HG02798 (cell line): ENCODE measurements at regions not wholly inside any gene's neighbourhood (a gene's known extent, or its start where the extent isn't known, plus 50 kb on each side); places are given as distances from the start of the nearest gene placed in this dataset.

ENCODE experiments used
- ATAC-seq: cut with Tn5 transposase; IDR thresholded peaks from one replicate; pipeline ENCODE4 v1.9.1; 2021; ENCODE audit warnings: mild to moderate bottlenecking; ENCODE audit not compliant: unreplicated experiment, poor library complexity

- no peak for ATAC-seq
Measured at GRCh38 chr2:172229125-172229524, 126.4 kb upstream of the DLX2 start.

- no peak for ATAC-seq
Measured at GRCh38 chr2:172230332-172230888, 127.7 kb upstream of the DLX2 start.

- no peak for ATAC-seq
Measured at GRCh38 chr2:172230889-172231401, 128.2 kb upstream of the DLX2 start.

GRCh38 chr2:172231508-172231907 is 128.8 kb upstream of the DLX2 start:
- no peak for ATAC-seq

- no peak for ATAC-seq
Measured at GRCh38 chr2:172232708-172233396, 130.2 kb upstream of the DLX2 start.

- no peak for ATAC-seq
Measured at GRCh38 chr2:172233987-172234715, 131.5 kb upstream of the DLX2 start.

- ATAC-seq: no peak
Measured at GRCh38 chr2:172234716-172235691, 132.3 kb upstream of the DLX2 start.

GRCh38 chr2:172239944-172240590 is 137.4 kb upstream of the DLX2 start:
- ATAC-seq: no peak

- no peak for ATAC-seq
Measured at GRCh38 chr2:172241222-172241621, 138.5 kb upstream of the DLX2 start.

- ATAC-seq: no peak
Measured at GRCh38 chr2:172242471-172242870, 139.8 kb upstream of the DLX2 start.

GRCh38 chr2:172242961-172243360 is 140.3 kb upstream of the DLX2 start:
- ATAC-seq: no peak

- no peak for ATAC-seq
Measured at GRCh38 chr2:172244419-172245130, 141.9 kb upstream of the DLX2 start.

- ATAC-seq: no peak
Measured at GRCh38 chr2:172246649-172247048, 143.9 kb upstream of the DLX2 start.

- no peak for ATAC-seq
Measured at GRCh38 chr2:172247203-172247602, 144.5 kb upstream of the DLX2 start.

GRCh38 chr2:172248381-172248780 is 145.7 kb upstream of the DLX2 start:
- ATAC-seq: no peak

- ATAC-seq: no peak
Measured at GRCh38 chr2:172248785-172249187, 146.1 kb upstream of the DLX2 start.

GRCh38 chr2:172249334-172249733 is 146.6 kb upstream of the DLX2 start:
- no peak for ATAC-seq

GRCh38 chr2:172249986-172250385 is 147.3 kb upstream of the DLX2 start:
- no peak for ATAC-seq

- ATAC-seq: no peak
Measured at GRCh38 chr2:172251231-172251630, 148.5 kb upstream of the DLX2 start.
